ENCODE measurements at regions not wholly inside any gene's neighbourhood (a gene's known extent, or its start where the extent isn't known, plus 50 kb on each side); places are given as distances from the start of the nearest gene placed in this dataset.

- no peak for TF ChIP-seq FOXO4 (CRISPR knock-in tag; conservative IDR thresholded peaks at IDR 0.05)
- TF ChIP-seq GTF3A (CRISPR knock-in tag; conservative IDR thresholded peaks at IDR 0.05): no peak; the same call in 1 of the 2 replicates
- TF ChIP-seq SRSF9 (IDR thresholded peaks at IDR 0.05; ENCODE audit: borderline replicate concordance, insufficient read depth, low read depth, low read length, poor library complexity, severe bottlenecking): no peak
- TF ChIP-seq PBX2 (CRISPR knock-in tag; IDR thresholded peaks at IDR 0.05): no peak
- no peak; the same call in none of the 2 replicates for TF ChIP-seq CCDC6 (CRISPR knock-in tag; IDR thresholded peaks at IDR 0.05)
- TF ChIP-seq ZNF362 (CRISPR knock-in tag; IDR thresholded peaks at IDR 0.05; ENCODE audit: borderline replicate concordance): peak; percentile 76; the same call in 1 of the 2 replicates
- TF ChIP-seq ZNF772 (CRISPR knock-in tag; IDR thresholded peaks at IDR 0.05): peak; percentile 30; the same call in 1 of the 2 replicates
- TF ChIP-seq TOE1 (CRISPR knock-in tag; IDR thresholded peaks at IDR 0.05): no peak
- peak; percentile 81 for TF ChIP-seq HOXA3 (CRISPR knock-in tag; IDR thresholded peaks at IDR 0.05)
- peak; percentile 74 for TF ChIP-seq KDM2A (CRISPR knock-in tag; IDR thresholded peaks at IDR 0.05; ENCODE audit: borderline replicate concordance, low read depth)
- TF ChIP-seq ZNF605 (CRISPR knock-in tag; IDR thresholded peaks at IDR 0.05): peak; percentile 84
- TF ChIP-seq ZNF121 (CRISPR knock-in tag; IDR thresholded peaks at IDR 0.05): peak; percentile 13; the same call in 1 of the 2 replicates
- peak; percentile 34; the same call in 1 of the 2 replicates for TF ChIP-seq TFDP2 (CRISPR knock-in tag; IDR thresholded peaks at IDR 0.05)
- no peak for TF ChIP-seq ARNT2 (CRISPR knock-in tag; IDR thresholded peaks at IDR 0.05; ENCODE audit: low read depth)
- no peak for TF ChIP-seq ZSCAN22 (CRISPR knock-in tag; IDR thresholded peaks at IDR 0.05)
- TF ChIP-seq ATF7-NPFF (CRISPR knock-in tag; IDR thresholded peaks at IDR 0.05; ENCODE audit: low read depth): no peak; the same call in 1 of the 2 replicates
- TF ChIP-seq PAX8 (CRISPR knock-in tag; IDR thresholded peaks at IDR 0.05; ENCODE audit: borderline replicate concordance): no peak
- TF ChIP-seq HMG20A (CRISPR knock-in tag; IDR thresholded peaks at IDR 0.05; ENCODE audit: borderline replicate concordance): peak; percentile 51; the same call in 1 of the 2 replicates
- peak; percentile 82; the same call in 1 of the 2 replicates for TF ChIP-seq ZNF710 (CRISPR knock-in tag; IDR thresholded peaks at IDR 0.05; ENCODE audit: borderline replicate concordance)
- no peak for TF ChIP-seq ZNF569 (CRISPR knock-in tag; IDR thresholded peaks at IDR 0.05; ENCODE audit: borderline replicate concordance)
- no peak; the same call in none of the 2 replicates for TF ChIP-seq STAT5B (CRISPR knock-in tag; IDR thresholded peaks at IDR 0.05)
- TF ChIP-seq ZMYM2 (CRISPR knock-in tag; IDR thresholded peaks at IDR 0.05): no peak; the same call in 1 of the 2 replicates
Measured at GRCh38 chr1:43035821-43036741, 77.4 kb upstream of the SLC2A1 start (continued).

Data from HepG2 (cell line).